Stimulated activated naive CD8-positive, alpha-beta T cell treated with anti-CD3 and anti-CD28 coated beads, Interleukin-15, amount 100 ng/mL, for 72 hours (primary cell): ENCODE measurements at regions not wholly inside any gene's neighbourhood (a gene's known extent, or its start where the extent isn't known, plus 50 kb on each side); places are given as distances from the start of the nearest gene placed in this dataset.
"Not testable (repeated sequence)": the region's sequence is repeated elsewhere in the genome, so short reads cannot be mapped to it uniquely, and the experiment has no call there.

Source experiments
- ATAC-seq: fragments of 150-1000 bp; cut with Tn5 transposase; 2 replicates; pipeline ENCODE4 v1.10.0; 2021; ENCODE audit warnings: mild to moderate bottlenecking, moderate library complexity
- DNase-seq, 2 donors: peaks; one replicate each; pipeline ENCODE4 v3.0.0; 2021 to 2022
- H3K27ac Mint-ChIP-seq, 2 donors: one replicate each; pipeline ENCODE4 v1.8.0; 2022; ENCODE audit warnings: mild to moderate bottlenecking in 2 of 2, mixed read lengths in 2 of 2, moderate library complexity in 2 of 2
- H3K27me3 Mint-ChIP-seq: one replicate; pipeline ENCODE4 v1.8.0; 2022; ENCODE audit warnings: mixed read lengths
- H3K4me1 Mint-ChIP-seq: one replicate; pipeline ENCODE4 v1.8.0; 2022; ENCODE audit warnings: mild to moderate bottlenecking, mixed read lengths
- H3K4me3 Mint-ChIP-seq, 2 donors: one replicate each; pipeline ENCODE4 v1.8.0; 2022; ENCODE audit warnings: mild to moderate bottlenecking in 2 of 2, mixed read lengths in 2 of 2, moderate library complexity in 1 of 2
- H3K9me3 Mint-ChIP-seq, 2 donors: one replicate each; pipeline ENCODE4 v1.8.0; 2022; ENCODE audit warnings: mixed read lengths in 2 of 2

DNA sequence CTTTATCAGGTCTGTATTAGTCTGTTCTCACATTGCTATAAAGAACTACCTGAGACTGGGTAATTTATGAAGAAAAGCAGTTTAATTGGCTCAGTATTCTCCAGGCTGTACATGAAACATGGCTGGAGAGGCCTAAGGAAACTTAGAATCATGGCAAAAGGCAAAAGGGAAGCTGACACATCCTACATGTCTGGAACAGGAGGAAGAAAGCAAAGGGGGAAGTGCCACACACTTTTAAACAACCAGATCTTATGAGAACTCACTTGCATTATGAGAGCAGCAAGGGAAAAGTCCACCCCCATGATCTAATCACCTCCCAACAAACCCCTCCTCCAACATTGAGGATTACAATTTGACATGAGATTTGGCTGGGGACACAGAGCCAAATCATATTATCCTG lies 132.1 kb downstream of the PCSK1 start:
- Mint-ChIP-seq H3K27ac (no peak overlapping the region), H3K9me3 (peaks cover 9 to 19% of the 10 kb centered on the region in 2 donors), H3K4me3 (no peak overlapping the region), H3K27me3 (no peaks in the 10 kb centered on the region), H3K4me1 (no peaks in the 10 kb centered on the region)
- ATAC-seq (no peak), DNase-seq (no peak)

DNA sequence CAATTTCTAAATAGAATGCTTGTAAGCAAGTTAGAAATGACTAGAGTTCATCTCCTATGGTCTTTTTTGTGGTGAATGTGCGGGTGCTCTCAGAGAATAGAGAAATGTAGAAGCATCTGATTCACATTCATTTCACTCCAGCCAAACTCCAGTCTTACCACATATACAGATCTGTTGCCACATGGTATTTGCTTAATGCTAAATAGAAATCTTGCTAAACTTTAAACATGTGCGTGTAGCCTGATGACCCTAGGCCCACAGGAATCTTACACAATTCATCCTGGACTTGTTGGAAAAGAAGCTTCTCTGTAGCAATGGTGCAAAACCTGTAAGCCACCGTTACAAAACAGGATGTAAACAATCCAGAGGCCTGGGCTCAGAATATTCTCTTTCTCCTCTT lies 135.2 kb downstream of the PCSK1 start:
- peaks cover 6 to 15% of the 10 kb centered on the region in 2 donors for H3K9me3 Mint-ChIP-seq
- H3K4me1 Mint-ChIP-seq, result no peaks in the 10 kb centered on the region
- H3K27me3 Mint-ChIP-seq, result peaks cover 6% of the 10 kb centered on the region
- no peak overlapping the region for H3K27ac Mint-ChIP-seq
- DNase-seq, result no peak
- no peak overlapping the region for H3K4me3 Mint-ChIP-seq
- no peak for ATAC-seq

- Mint-ChIP-seq H3K27me3 (peaks cover 11% of the 10 kb centered on the region), H3K4me3 (no peak overlapping the region), H3K4me1 (no peaks in the 10 kb centered on the region), H3K9me3 (peaks cover under 1 to 10% of the 10 kb centered on the region in 2 donors), H3K27ac (no peak overlapping the region)
- no peak for DNase-seq
- ATAC-seq, result no peak
Observed at GRCh38 chr5:96297290-96297689, 135.8 kb downstream of the PCSK1 start.

DNA sequence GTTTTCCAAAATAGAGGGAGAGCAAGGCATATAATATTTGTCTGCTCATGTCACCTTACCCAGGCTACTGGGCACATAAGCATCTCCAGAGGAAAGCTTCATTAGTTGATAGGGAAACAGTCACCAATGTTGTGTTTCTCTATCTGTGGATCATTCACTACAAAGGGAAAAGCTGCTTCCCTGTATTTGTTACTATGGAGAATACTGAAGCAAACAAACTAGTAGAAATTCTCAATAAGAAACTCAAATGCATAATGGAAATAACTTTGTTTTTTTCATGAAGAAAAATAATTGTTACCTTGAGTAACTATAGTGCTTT lies 138.2 kb downstream of the PCSK1 start:
- no peaks in the 10 kb centered on the region for H3K4me1 Mint-ChIP-seq
- ATAC-seq, result no peak

GRCh38 chr5:96293966-96294883 lies 138.8 kb downstream of the PCSK1 start:
- Mint-ChIP-seq H3K27me3 (peaks cover 27% of the 10 kb centered on the region), H3K27ac (no peak overlapping the region), H3K4me1 (peaks cover 5% of the 10 kb centered on the region), H3K9me3 (peaks cover 5 to 14% of the 10 kb centered on the region in 2 donors), H3K4me3 (no peak overlapping the region)
- ATAC-seq (no peak), DNase-seq (no peak)

More for the DNA sequence above, 138.2 kb downstream of the PCSK1 start:
- peaks cover 27% of the 10 kb centered on the region for H3K27me3 Mint-ChIP-seq
- H3K4me3 Mint-ChIP-seq, result no peak overlapping the region
- DNase-seq, result no peak
- H3K9me3 Mint-ChIP-seq, result peaks cover 0 to 10% of the 10 kb centered on the region in 2 donors
- H3K27ac Mint-ChIP-seq, result no peak overlapping the region

- DNase-seq (no peak), ATAC-seq (no peak)
- Mint-ChIP-seq H3K4me1 (peaks cover 6% of the 10 kb centered on the region), H3K4me3 (no peak overlapping the region), H3K27ac (no peak overlapping the region), H3K9me3 (peaks cover 7 to 15% of the 10 kb centered on the region in 2 donors), H3K27me3 (peaks cover 27% of the 10 kb centered on the region)
Observed at GRCh38 chr5:96292582-96293247, 140.3 kb downstream of the PCSK1 start.

DNA sequence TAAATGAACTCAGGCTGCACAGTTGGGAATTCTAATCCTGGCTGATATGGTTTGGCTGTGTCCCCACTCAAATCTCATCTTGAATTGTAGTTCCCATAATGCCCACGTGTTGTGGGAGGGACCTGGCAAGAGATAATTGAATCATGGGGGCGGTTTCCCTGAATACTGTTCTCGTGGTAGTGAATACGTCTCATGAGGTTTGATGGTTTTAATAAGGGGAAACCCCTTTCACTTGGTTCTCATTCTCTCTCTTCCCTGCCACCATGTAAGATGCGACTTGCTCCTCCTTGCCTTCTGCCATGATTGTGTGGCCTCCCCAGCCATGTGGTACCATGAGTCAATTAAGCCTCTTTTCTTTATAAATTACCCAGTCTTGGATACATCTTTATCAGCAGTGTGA lies 143.8 kb downstream of the PCSK1 start:
- Mint-ChIP-seq H3K9me3 (peaks cover 7 to 15% of the 10 kb centered on the region in 2 donors), H3K27me3 (peaks cover 32% of the 10 kb centered on the region)
- H3K27ac Mint-ChIP-seq, H3K4me1 Mint-ChIP-seq, H3K4me3 Mint-ChIP-seq, ATAC-seq: not testable (repeated sequence)
- peak in 1 of 2 donors; percentile 26 for DNase-seq

DNA sequence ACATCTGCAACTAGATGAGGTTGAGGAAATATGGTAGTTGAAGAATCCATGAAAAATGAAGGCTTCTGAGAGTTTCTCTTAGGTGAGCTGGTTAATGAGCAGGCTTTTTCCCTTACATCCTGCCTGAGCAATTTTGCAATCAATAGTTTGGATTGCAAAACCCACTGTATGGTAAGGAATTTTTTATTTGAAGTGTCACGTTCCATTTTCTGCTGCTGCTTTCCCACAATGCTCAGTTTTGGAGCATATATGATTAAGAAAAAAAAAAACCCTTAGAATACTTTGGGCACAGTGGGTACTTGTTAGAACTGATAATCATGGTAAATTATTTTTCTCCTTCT lies 144.2 kb downstream of the PCSK1 start:
- Mint-ChIP-seq H3K27me3 (peaks cover 36% of the 10 kb centered on the region), H3K27ac (no peak overlapping the region), H3K9me3 (peaks cover 7 to 15% of the 10 kb centered on the region in 2 donors), H3K4me1 (peaks cover 6% of the 10 kb centered on the region), H3K4me3 (no peak overlapping the region)
- ATAC-seq (no peak), DNase-seq (no peak)

- Mint-ChIP-seq H3K4me3 (no peak overlapping the region), H3K4me1 (peaks cover 6% of the 10 kb centered on the region), H3K27ac (no peak overlapping the region), H3K9me3 (peaks cover 7 to 15% of the 10 kb centered on the region in 2 donors), H3K27me3 (peaks cover 39% of the 10 kb centered on the region)
- ATAC-seq (no peak), DNase-seq (no peak)
Observed at GRCh38 chr5:96288166-96288844, 144.7 kb downstream of the PCSK1 start.

DNA sequence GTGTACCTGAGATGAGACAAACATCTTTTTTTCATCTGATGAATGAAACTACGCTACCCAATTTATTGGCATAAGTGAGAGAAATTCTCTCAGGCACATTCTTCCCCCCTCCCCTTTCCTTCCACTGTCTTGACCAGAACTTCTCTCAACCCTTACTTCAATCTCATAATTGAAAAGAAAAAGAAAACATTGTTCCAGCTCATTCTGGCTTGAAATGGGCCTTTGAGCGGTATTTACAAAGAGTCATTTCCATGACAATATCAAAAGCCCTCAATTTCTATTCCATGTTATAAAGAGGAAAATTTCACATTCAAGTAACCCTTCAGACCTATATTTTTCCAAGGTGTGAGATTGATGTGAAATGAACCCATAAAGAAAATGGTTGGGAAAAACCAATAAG lies 145.9 kb downstream of the PCSK1 start:
- no peak overlapping the region for H3K4me3 Mint-ChIP-seq
- peaks cover 6% of the 10 kb centered on the region for H3K4me1 Mint-ChIP-seq
- DNase-seq (no peak), ATAC-seq (no peak)
- H3K27ac Mint-ChIP-seq, result no peak overlapping the region
- peaks cover 28% of the 10 kb centered on the region for H3K27me3 Mint-ChIP-seq
- peaks cover 7 to 15% of the 10 kb centered on the region in 2 donors for H3K9me3 Mint-ChIP-seq

DNA sequence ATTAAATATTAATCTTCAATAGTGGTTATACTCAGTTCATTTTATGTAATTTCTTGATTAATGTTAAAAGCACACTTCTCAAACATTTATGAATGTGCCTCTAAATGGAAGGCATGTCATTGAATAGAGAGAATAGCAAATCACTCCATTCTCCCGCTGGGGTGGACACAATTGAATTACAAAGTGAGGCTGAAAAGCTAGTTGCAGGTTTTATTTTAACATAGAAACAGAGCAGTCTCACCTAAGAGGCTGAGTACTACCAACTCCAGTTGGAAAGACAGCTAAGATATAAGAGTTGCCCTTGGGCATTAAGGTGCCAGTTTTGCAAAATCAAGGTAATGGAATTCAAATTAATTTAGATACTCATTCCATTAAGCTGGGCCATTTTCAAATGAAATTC lies 147.2 kb downstream of the PCSK1 start:
- DNase-seq, result no peak
- Mint-ChIP-seq H3K27me3 (peaks cover 27% of the 10 kb centered on the region), H3K9me3 (peaks cover 5 to 7% of the 10 kb centered on the region in 2 donors)

GRCh38 chr5:96284727-96285389 lies 148.2 kb downstream of the PCSK1 start:
- ATAC-seq (no peak), DNase-seq (no peak)
- no peak overlapping the region for H3K27ac Mint-ChIP-seq
- no peak overlapping the region for H3K4me3 Mint-ChIP-seq
- peaks cover 5 to 7% of the 10 kb centered on the region in 2 donors for H3K9me3 Mint-ChIP-seq
- peaks cover 6% of the 10 kb centered on the region for H3K4me1 Mint-ChIP-seq
- peaks cover 28% of the 10 kb centered on the region for H3K27me3 Mint-ChIP-seq

More for the DNA sequence above, 147.2 kb downstream of the PCSK1 start:
- Mint-ChIP-seq H3K4me1 (peaks cover 6% of the 10 kb centered on the region), H3K27ac (no peak overlapping the region), H3K4me3 (no peak overlapping the region)
- no peak for ATAC-seq

DNA sequence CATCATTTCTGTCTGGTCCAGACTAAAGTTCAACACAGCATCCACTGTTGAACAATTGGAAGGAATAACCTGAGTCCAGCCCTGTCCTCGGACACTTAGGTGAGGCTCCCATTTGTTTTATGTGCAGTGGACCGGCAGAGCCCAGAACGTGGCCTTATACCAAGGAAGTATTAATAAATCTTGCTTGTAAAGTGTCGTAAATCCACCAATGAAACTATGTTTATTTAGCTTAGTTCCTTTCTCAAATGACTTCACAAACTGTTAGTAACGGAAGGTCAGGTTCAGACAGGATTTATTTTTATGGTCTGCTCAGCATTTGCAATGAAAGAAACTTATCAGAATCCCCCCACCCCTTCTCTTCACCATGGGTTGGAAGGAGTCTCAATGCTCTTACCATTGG lies 149.5 kb downstream of the PCSK1 start:
- H3K4me3 Mint-ChIP-seq, result no peak overlapping the region
- peaks cover 28% of the 10 kb centered on the region for H3K27me3 Mint-ChIP-seq
- ATAC-seq (no peak), DNase-seq (no peak)
- no peaks in the 10 kb centered on the region for H3K9me3 Mint-ChIP-seq
- no peaks in the 10 kb centered on the region for H3K4me1 Mint-ChIP-seq
- H3K27ac Mint-ChIP-seq, result no peak overlapping the region

- peaks cover 28% of the 10 kb centered on the region for H3K27me3 Mint-ChIP-seq
- H3K4me1 Mint-ChIP-seq, result no peaks in the 10 kb centered on the region
- H3K9me3 Mint-ChIP-seq, result no peaks in the 10 kb centered on the region
- ATAC-seq (no peak), DNase-seq (no peak)
- no peak overlapping the region for H3K4me3 Mint-ChIP-seq
- H3K27ac Mint-ChIP-seq, result no peak overlapping the region
Observed at GRCh38 chr5:96282020-96282419, 151.0 kb downstream of the PCSK1 start.

DNA sequence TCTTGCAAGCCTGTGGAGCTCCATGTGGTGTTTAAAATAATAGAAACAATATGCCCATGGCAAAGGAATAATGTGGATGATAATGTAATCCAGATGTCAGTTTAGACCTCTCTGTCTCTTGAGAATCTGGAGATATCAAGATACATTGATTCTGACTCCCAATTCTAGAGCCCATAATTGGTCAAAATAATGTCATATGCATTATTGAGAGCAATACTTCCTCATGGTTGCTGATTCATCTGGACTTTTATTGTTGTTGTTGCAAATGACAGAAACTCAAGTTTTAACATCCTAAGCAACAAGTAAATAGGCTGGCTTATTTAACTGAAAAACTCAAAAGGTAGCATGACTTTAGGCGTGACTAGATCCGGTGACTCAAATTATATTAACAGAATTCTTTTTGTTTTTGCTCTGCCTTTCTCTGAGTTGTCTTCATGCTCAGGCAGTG lies 152.1 kb downstream of the PCSK1 start:
- Mint-ChIP-seq H3K4me1 (no peaks in the 10 kb centered on the region), H3K9me3 (no peaks in the 10 kb centered on the region), H3K4me3 (no peak overlapping the region), H3K27me3 (peaks cover 28% of the 10 kb centered on the region), H3K27ac (peak overlapping the region in 1 of 2 donors; percentile 22)
- ATAC-seq (no peak), DNase-seq (no peak)
